ENCODE measurements at regions not wholly inside any gene's neighbourhood (a gene's known extent, or its start where the extent isn't known, plus 50 kb on each side); places are given as distances from the start of the nearest gene placed in this dataset.

DNA sequence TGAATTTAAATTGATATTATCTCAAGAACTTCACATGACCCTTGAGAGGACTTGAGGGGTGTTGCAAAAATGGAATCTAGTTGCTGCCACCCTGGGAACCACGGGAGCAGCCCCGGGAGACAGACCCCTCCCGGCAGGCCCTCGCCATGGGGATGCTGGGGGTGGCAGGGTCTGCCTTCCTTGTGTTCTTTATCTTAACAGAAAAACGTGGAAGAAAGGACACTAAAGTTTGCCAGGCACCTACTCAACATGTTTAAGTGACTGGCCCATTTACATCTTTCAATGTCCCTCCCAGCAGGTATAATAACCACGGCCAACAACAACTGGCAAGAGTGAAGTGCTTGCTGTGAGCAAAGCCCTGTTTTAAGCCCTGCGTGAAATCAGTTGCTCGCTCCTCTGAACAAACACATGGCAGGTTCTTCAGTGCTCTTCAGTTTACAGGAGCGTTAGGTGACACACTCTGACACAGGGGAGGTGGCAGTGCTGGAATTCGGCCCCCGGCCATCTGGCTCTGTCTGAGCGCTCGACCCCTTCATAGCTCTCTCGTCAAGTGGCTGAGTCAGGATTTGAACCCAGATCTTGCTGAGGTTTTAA lies 112.5 kb downstream of the ASB7 start:
- DNase-seq (ENCODE audit: extremely low read depth, low read depth), result no peak
- TF ChIP-seq, protein P1, sequence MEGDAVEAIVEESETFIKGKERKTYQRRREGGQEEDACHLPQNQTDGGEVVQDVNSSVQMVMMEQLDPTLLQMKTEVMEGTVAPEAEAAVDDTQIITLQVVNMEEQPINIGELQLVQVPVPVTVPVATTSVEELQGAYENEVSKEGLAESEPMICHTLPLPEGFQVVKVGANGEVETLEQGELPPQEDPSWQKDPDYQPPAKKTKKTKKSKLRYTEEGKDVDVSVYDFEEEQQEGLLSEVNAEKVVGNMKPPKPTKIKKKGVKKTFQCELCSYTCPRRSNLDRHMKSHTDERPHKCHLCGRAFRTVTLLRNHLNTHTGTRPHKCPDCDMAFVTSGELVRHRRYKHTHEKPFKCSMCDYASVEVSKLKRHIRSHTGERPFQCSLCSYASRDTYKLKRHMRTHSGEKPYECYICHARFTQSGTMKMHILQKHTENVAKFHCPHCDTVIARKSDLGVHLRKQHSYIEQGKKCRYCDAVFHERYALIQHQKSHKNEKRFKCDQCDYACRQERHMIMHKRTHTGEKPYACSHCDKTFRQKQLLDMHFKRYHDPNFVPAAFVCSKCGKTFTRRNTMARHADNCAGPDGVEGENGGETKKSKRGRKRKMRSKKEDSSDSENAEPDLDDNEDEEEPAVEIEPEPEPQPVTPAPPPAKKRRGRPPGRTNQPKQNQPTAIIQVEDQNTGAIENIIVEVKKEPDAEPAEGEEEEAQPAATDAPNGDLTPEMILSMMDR (IDR thresholded peaks at IDR 0.05; ENCODE audit: low read depth, low read length), result no peak

- TF ChIP-seq, protein P1 (IDR thresholded peaks at IDR 0.05; ENCODE audit: low read depth, low read length), result no peak
- DNase-seq (ENCODE audit: extremely low read depth, low read depth), result no peak
Observed at GRCh38 chr15:100715571-100716455, 113.4 kb downstream of the ASB7 start.

DNA sequence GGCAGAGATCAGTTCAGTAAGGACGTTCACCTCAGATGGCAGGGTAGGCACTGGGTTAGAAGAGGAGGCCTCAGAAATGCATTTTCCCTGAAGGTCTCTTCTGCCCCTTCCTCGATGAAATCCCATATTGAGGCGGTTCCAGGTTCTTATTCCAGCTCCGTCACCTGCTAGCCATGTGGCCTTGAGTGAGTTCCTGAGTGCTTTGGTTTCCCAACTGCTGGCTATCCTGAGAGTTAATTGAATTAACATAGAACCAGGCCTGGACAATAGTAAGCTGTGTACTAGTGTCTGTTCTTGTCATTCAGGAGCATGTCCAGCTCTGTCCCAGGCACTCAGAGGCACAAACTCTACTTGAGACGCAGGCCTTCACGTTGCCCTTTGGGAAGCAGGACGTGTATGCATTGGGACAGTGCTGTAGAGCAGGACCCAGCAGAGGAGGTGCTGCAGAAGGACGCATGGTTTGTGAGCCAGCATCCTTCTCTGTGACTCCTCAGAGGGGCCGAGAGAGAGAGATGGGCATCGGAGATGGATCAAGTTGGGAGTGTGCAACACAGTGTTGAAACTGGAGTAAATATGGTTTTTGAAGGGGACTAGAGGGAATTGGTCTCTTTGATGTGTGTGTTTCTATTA lies 114.2 kb downstream of the ASB7 start:
- no peak for DNase-seq (ENCODE audit: extremely low read depth, low read depth)

DNA sequence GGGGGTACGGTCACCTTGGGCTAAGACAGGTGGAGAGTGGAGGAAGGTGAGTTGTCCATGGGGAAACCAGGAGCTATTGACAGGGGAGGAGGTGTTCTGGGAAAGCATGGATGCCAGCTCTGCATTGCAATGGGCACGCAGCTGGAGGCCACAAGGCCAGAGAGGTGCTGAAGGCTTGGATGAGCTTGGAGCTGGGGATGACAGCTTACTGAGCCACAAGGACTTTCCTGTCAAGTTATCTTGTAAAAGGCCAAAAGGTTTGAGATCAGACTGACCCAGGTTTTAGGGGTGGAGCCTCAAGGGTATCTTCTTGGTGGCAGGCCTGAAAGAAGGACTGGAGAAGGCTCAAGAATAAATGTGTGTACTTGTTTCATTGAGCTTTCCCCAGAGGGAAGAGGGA lies 115.2 kb downstream of the ASB7 start:
- no peak for DNase-seq (ENCODE audit: extremely low read depth, low read depth)
- TF ChIP-seq, protein P1 (IDR thresholded peaks at IDR 0.05; ENCODE audit: low read depth, low read length), result no peak

More for the DNA sequence above, 114.2 kb downstream of the ASB7 start:
- TF ChIP-seq, protein P1 (IDR thresholded peaks at IDR 0.05; ENCODE audit: low read depth, low read length), result no peak

DNA sequence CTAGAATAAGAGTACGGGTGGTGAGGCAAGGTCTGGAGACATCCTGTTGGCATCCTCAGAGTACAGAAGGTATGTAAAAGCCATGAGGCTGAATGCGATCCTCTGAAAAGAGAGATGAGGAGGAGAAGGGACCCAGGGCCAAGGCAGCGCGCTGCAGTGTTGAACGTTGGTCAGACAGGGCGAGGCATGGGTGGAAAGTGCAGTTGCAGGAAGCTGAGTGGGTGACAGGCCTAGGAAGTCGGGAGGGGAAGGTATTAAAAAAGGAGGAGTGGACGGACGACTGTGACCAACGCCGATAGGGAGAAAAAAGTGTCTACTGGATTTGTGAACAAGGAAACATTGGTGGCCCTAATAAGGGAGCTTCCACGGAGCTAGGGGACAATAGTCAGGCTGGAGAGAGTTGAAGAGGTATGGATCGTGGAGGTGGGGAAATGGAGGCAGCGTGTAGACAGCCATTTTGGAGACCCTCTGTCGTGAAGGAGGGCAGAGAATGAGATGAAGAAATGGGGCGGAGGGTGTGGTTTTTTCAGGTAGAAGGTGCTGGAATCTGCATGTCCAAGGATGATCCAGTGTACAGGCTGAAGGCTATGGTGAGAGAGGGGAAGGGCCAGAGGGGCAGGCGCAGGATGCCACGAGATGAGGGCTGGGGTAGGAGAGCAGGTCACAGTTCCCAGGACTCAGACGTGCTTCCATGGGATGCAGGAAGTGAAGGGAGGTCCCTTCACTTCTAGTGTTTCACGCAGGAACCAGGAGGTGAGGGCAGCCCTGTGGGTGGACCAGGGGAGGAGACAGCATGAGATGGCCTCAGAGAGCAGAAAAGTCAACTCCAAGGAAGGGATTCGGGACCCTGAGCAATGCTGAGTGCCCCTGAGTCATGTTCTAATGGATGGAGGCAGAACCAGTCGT lies 115.9 kb downstream of the ASB7 start:
- TF ChIP-seq, protein P1 (IDR thresholded peaks at IDR 0.05; ENCODE audit: low read depth, low read length), result no peak
- no peak for DNase-seq (ENCODE audit: extremely low read depth, low read depth)

DNA sequence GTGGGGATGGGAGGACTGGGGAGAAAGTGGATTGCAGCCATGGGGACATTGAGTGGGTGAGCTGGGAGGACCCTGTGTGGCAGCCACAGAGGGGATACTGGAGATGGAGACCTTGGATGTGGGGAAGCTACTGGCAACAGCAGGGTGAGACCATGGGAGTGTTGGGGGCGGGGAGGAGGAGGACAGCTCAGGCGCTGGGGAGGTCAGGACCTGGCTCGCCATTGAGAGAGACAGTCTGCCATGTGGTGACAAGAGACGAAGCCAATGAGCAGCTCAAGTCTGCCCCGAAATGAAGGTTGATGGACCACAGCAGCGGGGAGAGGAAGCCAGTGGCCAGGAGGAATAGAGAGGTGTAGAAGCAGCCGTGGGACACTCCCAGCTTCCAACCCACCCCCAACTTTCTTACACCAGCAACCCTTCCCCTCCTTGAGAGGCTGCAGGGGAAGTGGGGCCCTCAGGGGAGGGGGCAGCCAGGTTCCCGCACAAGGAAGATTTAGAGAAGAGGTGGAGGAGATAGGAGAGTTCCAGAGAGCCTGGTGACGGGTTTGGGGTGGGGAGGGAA lies 118.1 kb downstream of the ASB7 start:
- TF ChIP-seq, protein P1 (IDR thresholded peaks at IDR 0.05; ENCODE audit: low read depth, low read length), result no peak
- no peak for DNase-seq (ENCODE audit: extremely low read depth, low read depth)

Measured in AG09319 (cell line).